H9 (cell line): ENCODE measurements at regions not wholly inside any gene's neighbourhood (a gene's known extent, or its start where the extent isn't known, plus 50 kb on each side); places are given as distances from the start of the nearest gene placed in this dataset.

Experiments
- DNase-seq: peaks from one replicate; pipeline ENCODE4 v3.0.0-alpha.2; 2017
- H2AFZ ChIP-seq: one replicate; pipeline ENCODE4 v1.6.1; 2013; ENCODE audit warnings: mild to moderate bottlenecking, low read length, control low read depth, moderate library complexity
- H2AK5ac ChIP-seq: 2 replicates; pipeline ENCODE4 v1.6.1; 2013; ENCODE audit warnings: low read length, control low read depth, mixed read lengths; ENCODE audit not compliant: insufficient read length
- H2BK120ac ChIP-seq: one replicate; pipeline ENCODE4 v1.6.1; 2013; ENCODE audit warnings: low read depth, mild to moderate bottlenecking, low read length, control low read depth, inconsistent platforms; ENCODE audit not compliant: poor library complexity, severe bottlenecking
- H2BK12ac ChIP-seq: 2 replicates; pipeline ENCODE4 v1.6.1; 2013; ENCODE audit warnings: low read length, control low read depth, mixed read lengths, low read depth; ENCODE audit not compliant: insufficient read length
- H2BK15ac ChIP-seq: 2 replicates; pipeline ENCODE4 v1.6.1; 2013; ENCODE audit warnings: low read depth, low read length, control low read depth
- H2BK20ac ChIP-seq: one replicate; pipeline ENCODE4 v1.6.1; 2013; ENCODE audit warnings: low read depth, mild to moderate bottlenecking, low read length, control low read depth, inconsistent platforms; ENCODE audit not compliant: poor library complexity, severe bottlenecking
- H2BK5ac ChIP-seq: 2 replicates; pipeline ENCODE4 v1.6.1; 2013; ENCODE audit warnings: low read length, control low read depth, mixed read lengths; ENCODE audit not compliant: insufficient read length
- H3K14ac ChIP-seq: 2 replicates; pipeline ENCODE4 v1.6.1; 2013; ENCODE audit warnings: low read length, control low read depth; ENCODE audit not compliant: insufficient read depth
- H3K18ac ChIP-seq: 2 replicates; pipeline ENCODE4 v1.6.1; 2013; ENCODE audit warnings: low read depth, mild to moderate bottlenecking, mixed read lengths, low read length, control low read depth; ENCODE audit not compliant: insufficient read length
- H3K23ac ChIP-seq: 2 replicates; pipeline ENCODE4 v1.6.1; 2013; ENCODE audit warnings: low read length, control low read depth, mixed read lengths, low read depth; ENCODE audit not compliant: insufficient read length
- H3K23me2 ChIP-seq: 2 replicates; pipeline ENCODE4 v1.6.1; 2013; ENCODE audit warnings: low read depth, mild to moderate bottlenecking, mixed read lengths, low read length, control low read depth; ENCODE audit not compliant: insufficient read length, poor library complexity, severe bottlenecking
- H3K27ac ChIP-seq: 2 replicates; pipeline ENCODE4 v1.5.1; 2013; ENCODE audit warnings: low read length, control low read depth, mixed read lengths, low read depth; ENCODE audit not compliant: insufficient read length
- H3K27me3 ChIP-seq: 2 replicates; pipeline ENCODE4 v1.6.1; 2013; ENCODE audit warnings: low read length, control low read depth, inconsistent platforms; ENCODE audit not compliant: insufficient read depth
- H3K4ac ChIP-seq: 2 replicates; pipeline ENCODE4 v1.6.1; 2013; ENCODE audit warnings: low read depth, mild to moderate bottlenecking, control low read depth, inconsistent platforms, low read length, moderate library complexity
- H3K4me1 ChIP-seq: 2 replicates; pipeline ENCODE4 v1.6.1; 2013; ENCODE audit warnings: low read length, control low read depth, inconsistent platforms; ENCODE audit not compliant: insufficient read depth
- H3K4me2 ChIP-seq: 2 replicates; pipeline ENCODE4 v1.6.1; 2013; ENCODE audit warnings: low read length, control low read depth, mixed read lengths; ENCODE audit not compliant: insufficient read length, insufficient read depth
- H3K56ac ChIP-seq: 2 replicates; pipeline ENCODE4 v1.6.1; 2013; ENCODE audit warnings: low read depth, mild to moderate bottlenecking, mixed read lengths, low read length, control low read depth; ENCODE audit not compliant: insufficient read length
- H3K79me1 ChIP-seq: 2 replicates; pipeline ENCODE4 v1.6.1; 2013; ENCODE audit warnings: low read depth, mild to moderate bottlenecking, moderate library complexity, low read length, control low read depth, inconsistent platforms; ENCODE audit not compliant: insufficient read depth, poor library complexity, severe bottlenecking
- H3K79me2 ChIP-seq: 2 replicates; pipeline ENCODE4 v1.6.1; 2013; ENCODE audit warnings: low read length, control low read depth, inconsistent platforms; ENCODE audit not compliant: insufficient read depth
- H3K9ac ChIP-seq: 2 replicates; pipeline ENCODE4 v1.6.1; 2013; ENCODE audit warnings: low read length, control low read depth, mixed read lengths; ENCODE audit not compliant: insufficient read length; ENCODE audit errors: extremely low read depth
- H3K9me3 ChIP-seq: one replicate; pipeline ENCODE4 v1.6.1; 2013; ENCODE audit warnings: low read depth, low read length, inconsistent platforms; ENCODE audit not compliant: control insufficient read depth
- H3T11ph ChIP-seq: one replicate; pipeline ENCODE4 v1.6.1; 2013; ENCODE audit warnings: mild to moderate bottlenecking, low read length, control low read depth, inconsistent platforms
- H4K20me1 ChIP-seq: one replicate; pipeline ENCODE4 v1.6.1; 2013; ENCODE audit not compliant: control insufficient read depth, insufficient read length, insufficient read depth
- H4K5ac ChIP-seq: 2 replicates; pipeline ENCODE4 v1.6.1; 2013; ENCODE audit warnings: low read depth, mild to moderate bottlenecking, mixed read lengths, low read length, control low read depth; ENCODE audit not compliant: insufficient read length
- H4K8ac ChIP-seq: replicated peaks from 2 replicates; pipeline ENCODE4 v1.6.1; 2013; ENCODE audit warnings: low read length, control low read depth, mixed read lengths, low read depth; ENCODE audit not compliant: insufficient read length
- H4K91ac ChIP-seq: 2 replicates; pipeline ENCODE4 v1.6.1; 2013; ENCODE audit warnings: low read depth, mild to moderate bottlenecking, moderate library complexity, mixed read lengths, low read length, control low read depth; ENCODE audit not compliant: insufficient read length
- H3K27ac Mint-ChIP-seq, 3 experiments: 2 replicates in 2 of 3; 3 replicates in 1 of 3; pipeline ENCODE4 v1.8.0; 2020 to 2021; ENCODE audit warnings: mixed read lengths in 3 of 3, mild to moderate bottlenecking in 1 of 3, moderate library complexity in 1 of 3
- H3K27me3 Mint-ChIP-seq: 2 replicates; pipeline ENCODE4 v1.8.0; 2021; ENCODE audit warnings: low read depth, mild to moderate bottlenecking, moderate library complexity, mixed read lengths
- H3K36me3 Mint-ChIP-seq, 3 experiments: 2 replicates in 2 of 3; 3 replicates in 1 of 3; pipeline ENCODE4 v1.8.0; 2020 to 2021; ENCODE audit warnings: low read depth in 3 of 3, mixed read lengths in 3 of 3; ENCODE audit not compliant: insufficient read depth in 1 of 3
- H3K4me1 Mint-ChIP-seq, 2 experiments: 2 replicates each; pipeline ENCODE4 v1.8.0; 2020; ENCODE audit warnings: mixed read lengths in 2 of 2
- H3K4me3 Mint-ChIP-seq, 2 experiments: 2 replicates in 1 of 2; 3 replicates in 1 of 2; pipeline ENCODE4 v1.8.0; 2020 to 2021; ENCODE audit warnings: mild to moderate bottlenecking in 2 of 2, mixed read lengths in 2 of 2, moderate library complexity in 1 of 2
- H3K9me3 Mint-ChIP-seq, 2 experiments: 2 replicates in 1 of 2; 3 replicates in 1 of 2; pipeline ENCODE4 v1.8.0; 2020; ENCODE audit warnings: mild to moderate bottlenecking in 2 of 2, mixed read lengths in 2 of 2, moderate library complexity in 1 of 2
- CTCF ChIP-seq: fragments of 200-600 bp; sonication (generic); conservative IDR thresholded peaks from 3 replicates; pipeline ENCODE4 v1.8.0; 2021; ENCODE audit warnings: antibody characterized with exemption, mild to moderate bottlenecking
- WGBS: extraction: QIAGEN DNeasy Blood & Tissue Kit; methylation state at CpG from one replicate; pipeline ENCODE4 v1.1.7; 2013; ENCODE audit warnings: missing lambda C conversion rate, low lambda C conversion rate, mixed read lengths; ENCODE audit not compliant: insufficient read length; ENCODE audit errors: extremely low coverage; 5-methylcytosine and 5-hydroxymethylcytosine counted together

- H3K79me2 ChIP-seq = no peaks in the 10 kb centered on the region
- no peaks in the 10 kb centered on the region for H4K20me1 ChIP-seq
- H4K91ac ChIP-seq = no peak overlapping the region
- H3K9ac ChIP-seq = no peak overlapping the region
- TF ChIP-seq CTCF = no peak
- no peaks in the 10 kb centered on the region; the same call in 1 of the 2 replicates for H3K4me1 ChIP-seq
- H2BK5ac ChIP-seq = no peak overlapping the region
- Mint-ChIP-seq H3K9me3 (no peaks in the 10 kb centered on the region), H3K27ac (no peak overlapping the region), H3K4me3 (no peak overlapping the region), H3K27me3 (no peaks in the 10 kb centered on the region), H3K4me1 (peaks cover 5 to 7% of the 10 kb centered on the region in 2 experiments), H3K36me3 (no peaks in the 10 kb centered on the region)
- no peak overlapping the region for H3K56ac ChIP-seq
- no peak overlapping the region for H2BK20ac ChIP-seq
- WGBS = no CpG with 5 or more reads among the region's 4 CpGs
- H2AFZ ChIP-seq = no peak overlapping the region
- no peak overlapping the region for H3K4ac ChIP-seq
- H3K14ac ChIP-seq = no peak overlapping the region
- H3K23me2 ChIP-seq = no peaks in the 10 kb centered on the region
- no peak overlapping the region for H4K5ac ChIP-seq
- no peak overlapping the region for H3K4me2 ChIP-seq
- H2BK15ac ChIP-seq = no peak overlapping the region
- no peaks in the 10 kb centered on the region for H3K9me3 ChIP-seq
- H3K27me3 ChIP-seq = no peaks in the 10 kb centered on the region
- H3K23ac ChIP-seq = no peak overlapping the region
- H3K18ac ChIP-seq = no peak overlapping the region
- no peaks in the 10 kb centered on the region for H3K79me1 ChIP-seq
- H2BK12ac ChIP-seq = no peak overlapping the region
- no peak overlapping the region for H2AK5ac ChIP-seq
- DNase-seq = no peak
- H2BK120ac ChIP-seq = no peak overlapping the region
- no peak overlapping the region for H3T11ph ChIP-seq
- H3K27ac ChIP-seq = no peak overlapping the region
- no peak overlapping the region for H4K8ac ChIP-seq
Measured at GRCh38 chr1:219442611-219443061, 170.3 kb downstream of the ZC3H11B start.
